Astrocyte (in vitro differentiated cells and primary cell): ENCODE measurements at regions not wholly inside any gene's neighbourhood (a gene's known extent, or its start where the extent isn't known, plus 50 kb on each side); places are given as distances from the start of the nearest gene placed in this dataset.

Experiments
- DNase-seq: peaks from one replicate; pipeline ENCODE4 v3.0.0-alpha.2; 2010; ENCODE audit warnings: low read depth
- FAIRE-seq: peaks from 2 replicates; lab custom pipeline; 2011; peaks lifted over from hg19 to GRCh38; lab: Jason Lieb, UNC
- H2AFZ ChIP-seq: 2 replicates; pipeline ENCODE4 v1.6.0; 2012; ENCODE audit warnings: low read depth, low read length, inconsistent platforms
- H3K27ac ChIP-seq: 2 replicates; pipeline ENCODE4 v1.5.1; 2011; ENCODE audit warnings: low read depth, low read length, inconsistent platforms
- H3K27me3 ChIP-seq: 2 replicates; pipeline ENCODE4 v1.6.0; 2011; ENCODE audit warnings: low read length, inconsistent platforms; ENCODE audit not compliant: insufficient read depth
- H3K36me3 ChIP-seq: 2 replicates; pipeline ENCODE4 v1.5.1; 2011; ENCODE audit warnings: low read length, inconsistent platforms; ENCODE audit not compliant: insufficient read depth
- H3K4me1 ChIP-seq: 2 replicates; pipeline ENCODE4 v1.5.1; 2011; ENCODE audit warnings: low read length, inconsistent platforms; ENCODE audit not compliant: insufficient read depth
- H3K4me2 ChIP-seq: 2 replicates; pipeline ENCODE4 v1.6.0; 2012; ENCODE audit warnings: low read length, inconsistent platforms
- H3K4me3 ChIP-seq: 2 replicates; pipeline ENCODE4 v1.5.1; 2011; ENCODE audit warnings: low read depth, mild to moderate bottlenecking, low read length, inconsistent platforms; ENCODE audit not compliant: insufficient read depth
- H3K79me2 ChIP-seq: 2 replicates; pipeline ENCODE4 v1.6.0; 2012; ENCODE audit warnings: mild to moderate bottlenecking, low read length, inconsistent platforms; ENCODE audit not compliant: insufficient read depth
- H3K9ac ChIP-seq: 2 replicates; pipeline ENCODE4 v1.6.0; 2012; ENCODE audit warnings: mild to moderate bottlenecking, low read length, inconsistent platforms
- H3K9me3 ChIP-seq: 2 replicates; pipeline ENCODE4 v1.5.1; 2012; ENCODE audit warnings: low read depth, mild to moderate bottlenecking, low read length, inconsistent platforms; ENCODE audit not compliant: insufficient read depth
- H4K20me1 ChIP-seq: 2 replicates; pipeline ENCODE4 v1.6.0; 2012; ENCODE audit warnings: low read length, inconsistent platforms; ENCODE audit not compliant: insufficient read depth
- H3K27ac Mint-ChIP-seq: one replicate; pipeline ENCODE4 v1.8.0; 2021; ENCODE audit warnings: mild to moderate bottlenecking, mixed read lengths; ENCODE audit not compliant: unreplicated experiment
- H3K27me3 Mint-ChIP-seq: one replicate; pipeline ENCODE4 v1.8.0; 2021; ENCODE audit warnings: low read depth, mixed read lengths; ENCODE audit not compliant: unreplicated experiment
- H3K36me3 Mint-ChIP-seq: one replicate; pipeline ENCODE4 v1.8.0; 2021; ENCODE audit warnings: low read depth, mixed read lengths; ENCODE audit not compliant: unreplicated experiment
- H3K4me1 Mint-ChIP-seq: one replicate; pipeline ENCODE4 v1.8.0; 2021; ENCODE audit warnings: low read depth, mixed read lengths; ENCODE audit not compliant: unreplicated experiment
- H3K4me3 Mint-ChIP-seq: one replicate; pipeline ENCODE4 v1.8.0; 2021; ENCODE audit warnings: mild to moderate bottlenecking, moderate library complexity, mixed read lengths; ENCODE audit not compliant: unreplicated experiment
- H3K9me3 Mint-ChIP-seq: one replicate; pipeline ENCODE4 v1.8.0; 2021; ENCODE audit warnings: mild to moderate bottlenecking, mixed read lengths; ENCODE audit not compliant: unreplicated experiment
- CTCF ChIP-seq: IDR thresholded peaks from 2 replicates; pipeline ENCODE4 v1.5.1; 2011; ENCODE audit warnings: low read depth, mild to moderate bottlenecking, inconsistent platforms, low read length, moderate library complexity; ENCODE audit not compliant: insufficient read depth
- EZH2 ChIP-seq: IDR thresholded peaks from 2 replicates; pipeline ENCODE4 v1.6.1; 2012; ENCODE audit warnings: mild to moderate bottlenecking, low read length, inconsistent platforms; ENCODE audit not compliant: insufficient read depth

GRCh38 chr3:30091686-30092085, 514.7 kb upstream of the TGFBR2 start:
- Mint-ChIP-seq H3K9me3 (peaks cover 1% of the 10 kb centered on the region), H3K27ac (no peak overlapping the region), H3K27me3 (no peaks in the 10 kb centered on the region), H3K36me3 (no peaks in the 10 kb centered on the region), H3K4me3 (no peak overlapping the region), H3K4me1 (no peaks in the 10 kb centered on the region)
- Histone ChIP-seq H4K20me1 (no peaks in the 10 kb centered on the region), H3K9ac (no peak overlapping the region), H2AFZ (no peak overlapping the region), H3K27me3 (no peaks in the 10 kb centered on the region), H3K27ac (no peak overlapping the region), H3K4me1 (no peaks in the 10 kb centered on the region), H3K79me2 (no peaks in the 10 kb centered on the region), H3K9me3 (no peaks in the 10 kb centered on the region), H3K36me3 (no peaks in the 10 kb centered on the region), H3K4me2 (no peak overlapping the region), H3K4me3 (no peak overlapping the region)
- DNase-seq: no peak
- TF ChIP-seq EZH2 (no peak), CTCF (no peak)
- no peak for FAIRE-seq

- H3K9ac ChIP-seq: no peak overlapping the region
- peaks cover 5% of the 10 kb centered on the region for H3K9me3 Mint-ChIP-seq
- no peak overlapping the region for H3K4me2 ChIP-seq
- H3K27me3 Mint-ChIP-seq: no peaks in the 10 kb centered on the region
- DNase-seq: no peak
- no peaks in the 10 kb centered on the region for H3K36me3 ChIP-seq
- H2AFZ ChIP-seq: no peak overlapping the region
- no peaks in the 10 kb centered on the region for H3K9me3 ChIP-seq
- no peaks in the 10 kb centered on the region for H3K36me3 Mint-ChIP-seq
- no peaks in the 10 kb centered on the region for H3K79me2 ChIP-seq
- H3K4me3 ChIP-seq: no peak overlapping the region
- no peaks in the 10 kb centered on the region for H4K20me1 ChIP-seq
- H3K4me1 ChIP-seq: peaks cover 17% of the 10 kb centered on the region
- TF ChIP-seq CTCF (no peak), EZH2 (no peak)
- H3K27me3 ChIP-seq: no peaks in the 10 kb centered on the region
- no peak overlapping the region for H3K27ac ChIP-seq
- H3K4me1 Mint-ChIP-seq: peaks cover 10% of the 10 kb centered on the region
- no peak for FAIRE-seq
- no peak overlapping the region for H3K27ac Mint-ChIP-seq
- no peak overlapping the region for H3K4me3 Mint-ChIP-seq
Observed at GRCh38 chr3:30097022-30097650, 509.3 kb upstream of the TGFBR2 start.

GRCh38 chr3:30098243-30098642, 508.2 kb upstream of the TGFBR2 start:
- Histone ChIP-seq H3K4me2 (peak overlapping the region; percentile 70), H2AFZ (peak overlapping the region; percentile 21), H3K9me3 (no peaks in the 10 kb centered on the region), H4K20me1 (no peaks in the 10 kb centered on the region), H3K79me2 (no peaks in the 10 kb centered on the region), H3K27ac (no peak overlapping the region), H3K9ac (peak overlapping the region; percentile 32), H3K36me3 (no peaks in the 10 kb centered on the region), H3K4me1 (peaks cover 17% of the 10 kb centered on the region), H3K4me3 (no peak overlapping the region), H3K27me3 (no peaks in the 10 kb centered on the region)
- peaks cover 10% of the 10 kb centered on the region for H3K4me1 Mint-ChIP-seq
- no peaks in the 10 kb centered on the region for H3K27me3 Mint-ChIP-seq
- FAIRE-seq (no peak), DNase-seq (peak; percentile 64)
- H3K9me3 Mint-ChIP-seq: peaks cover 5% of the 10 kb centered on the region
- no peak overlapping the region for H3K4me3 Mint-ChIP-seq
- H3K27ac Mint-ChIP-seq: peak overlapping the region; percentile 2
- no peak for TF ChIP-seq CTCF
- TF ChIP-seq EZH2: no peak
- no peaks in the 10 kb centered on the region for H3K36me3 Mint-ChIP-seq
